ENCODE measurements at regions not wholly inside any gene's neighbourhood (a gene's known extent, or its start where the extent isn't known, plus 50 kb on each side); places are given as distances from the start of the nearest gene placed in this dataset.

DNA sequence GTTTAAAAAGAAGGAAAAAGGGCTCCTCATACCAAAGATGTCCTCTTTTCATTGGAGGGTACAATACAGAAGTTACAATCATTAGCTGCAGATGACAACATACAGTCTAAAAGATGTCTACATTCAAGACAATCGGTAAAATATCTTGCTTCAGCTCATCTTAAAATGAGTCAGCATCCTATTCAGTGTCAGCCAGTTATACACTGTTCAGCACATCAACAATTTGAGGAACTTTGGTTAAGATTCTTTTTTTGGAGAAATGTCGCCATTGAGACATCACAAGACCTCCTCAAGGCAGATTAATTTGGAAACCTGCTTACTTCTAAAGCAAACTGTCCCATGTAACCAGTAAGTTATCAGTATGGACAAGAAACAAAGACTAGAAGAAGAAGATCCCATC lies 100.7 kb upstream of the SLC38A4 start:
- Histone ChIP-seq H3K36me3 (ENCODE audit: control insufficient read depth in 2 of 2, extremely low read depth in 1 of 2, insufficient read depth in 2 of 2, low read length in 2 of 2) (no peaks in the 10 kb centered on the region), H3K9ac (ENCODE audit: control insufficient read depth, extremely low read depth, insufficient read depth, low read length) (no peak overlapping the region), H2AFZ (ENCODE audit: control insufficient read depth, low read length) (no peak overlapping the region), H3K27me3 (ENCODE audit: control insufficient read depth, extremely low read depth, insufficient read depth, low read length) (no peaks in the 10 kb centered on the region), H3K9me3 (ENCODE audit: control insufficient read depth, low read depth, low read length) (no peaks in the 10 kb centered on the region), H3K9me1 (ENCODE audit: control insufficient read depth, extremely low read depth, insufficient read depth, low read length) (no peaks in the 10 kb centered on the region), H3K4me3 (ENCODE audit: control insufficient read depth in 2 of 3, extremely low read depth in 1 of 3, insufficient read depth in 2 of 3, low read depth in 1 of 3, low read length in 3 of 3) (no peak overlapping the region), H3K4me1 (ENCODE audit: control insufficient read depth, extremely low read depth, insufficient read depth, low read length) (peaks cover 3% of the 10 kb centered on the region), H3K4me2 (ENCODE audit: control insufficient read depth, extremely low read depth, insufficient read depth, low read depth, low read length) (no peak overlapping the region), H3K27ac (ENCODE audit: control insufficient read depth, insufficient read depth, low read length) (no peak overlapping the region), H4K20me1 (ENCODE audit: control insufficient read depth, extremely low read depth, insufficient read depth, low read length) (no peaks in the 10 kb centered on the region), H3K79me2 (ENCODE audit: control insufficient read depth, insufficient read depth, low read length) (no peaks in the 10 kb centered on the region)
- DNase-seq (ENCODE audit: low read depth, low spot score) (no peak), FAIRE-seq (no peak)
- TF ChIP-seq, protein P1, sequence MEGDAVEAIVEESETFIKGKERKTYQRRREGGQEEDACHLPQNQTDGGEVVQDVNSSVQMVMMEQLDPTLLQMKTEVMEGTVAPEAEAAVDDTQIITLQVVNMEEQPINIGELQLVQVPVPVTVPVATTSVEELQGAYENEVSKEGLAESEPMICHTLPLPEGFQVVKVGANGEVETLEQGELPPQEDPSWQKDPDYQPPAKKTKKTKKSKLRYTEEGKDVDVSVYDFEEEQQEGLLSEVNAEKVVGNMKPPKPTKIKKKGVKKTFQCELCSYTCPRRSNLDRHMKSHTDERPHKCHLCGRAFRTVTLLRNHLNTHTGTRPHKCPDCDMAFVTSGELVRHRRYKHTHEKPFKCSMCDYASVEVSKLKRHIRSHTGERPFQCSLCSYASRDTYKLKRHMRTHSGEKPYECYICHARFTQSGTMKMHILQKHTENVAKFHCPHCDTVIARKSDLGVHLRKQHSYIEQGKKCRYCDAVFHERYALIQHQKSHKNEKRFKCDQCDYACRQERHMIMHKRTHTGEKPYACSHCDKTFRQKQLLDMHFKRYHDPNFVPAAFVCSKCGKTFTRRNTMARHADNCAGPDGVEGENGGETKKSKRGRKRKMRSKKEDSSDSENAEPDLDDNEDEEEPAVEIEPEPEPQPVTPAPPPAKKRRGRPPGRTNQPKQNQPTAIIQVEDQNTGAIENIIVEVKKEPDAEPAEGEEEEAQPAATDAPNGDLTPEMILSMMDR (optimal IDR thresholded peaks at IDR 0.05 in 1 of 3, IDR thresholded peaks at IDR 0.05 in 1 of 3, conservative IDR thresholded peaks at IDR 0.05 in 1 of 3; ENCODE audit: extremely low read depth in 1 of 3, insufficient read depth in 2 of 3, low read length in 3 of 3), result no peak
- no peak for TF ChIP-seq EZH2 (IDR thresholded peaks at IDR 0.05; ENCODE audit: low read length)
- dilution Hi-C loops (cut with MboI; ENCODE audit: extremely low pct_ligation_motif_present, low sequenced_read_pairs), result no loop called here

DNA sequence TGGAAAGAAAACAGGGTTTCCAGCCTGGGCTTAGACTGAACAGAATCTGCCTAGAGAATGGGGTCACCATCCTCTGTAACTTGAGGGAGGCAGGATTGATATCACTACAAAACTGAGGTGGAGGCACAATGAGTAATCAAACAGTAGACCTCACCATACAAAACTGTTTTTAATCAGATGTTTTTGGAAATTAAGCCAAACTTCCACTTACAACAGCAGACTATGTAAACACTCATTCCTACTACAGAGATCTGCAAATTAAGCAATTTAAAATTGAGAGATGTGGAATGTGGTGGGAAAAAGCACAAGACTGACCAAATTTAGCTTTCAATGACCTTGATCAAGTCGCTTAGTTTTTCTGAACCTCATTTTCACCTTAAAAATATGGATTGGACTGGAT lies 104.3 kb upstream of the SLC38A4 start:
- DNase-seq (ENCODE audit: low read depth, low spot score) (no peak), FAIRE-seq (no peak)
- no peaks in the 10 kb centered on the region for H3K79me2 ChIP-seq (ENCODE audit: control insufficient read depth, insufficient read depth, low read length)
- no peaks in the 10 kb centered on the region for H3K9me3 ChIP-seq (ENCODE audit: control insufficient read depth, low read depth, low read length)
- H3K4me3 ChIP-seq (ENCODE audit: control insufficient read depth in 2 of 3, extremely low read depth in 1 of 3, insufficient read depth in 2 of 3, low read depth in 1 of 3, low read length in 3 of 3), result no peak overlapping the region
- H3K9me1 ChIP-seq (ENCODE audit: control insufficient read depth, extremely low read depth, insufficient read depth, low read length), result no peaks in the 10 kb centered on the region
- no peak overlapping the region for H3K9ac ChIP-seq (ENCODE audit: control insufficient read depth, extremely low read depth, insufficient read depth, low read length)
- TF ChIP-seq, protein P1 (optimal IDR thresholded peaks at IDR 0.05 in 1 of 3, IDR thresholded peaks at IDR 0.05 in 1 of 3, conservative IDR thresholded peaks at IDR 0.05 in 1 of 3; ENCODE audit: extremely low read depth in 1 of 3, insufficient read depth in 2 of 3, low read length in 3 of 3), result no peak
- no peaks in the 10 kb centered on the region for H3K4me1 ChIP-seq (ENCODE audit: control insufficient read depth, extremely low read depth, insufficient read depth, low read length)
- dilution Hi-C loops (cut with MboI; ENCODE audit: extremely low pct_ligation_motif_present, low sequenced_read_pairs), result no loop called here
- no peak overlapping the region for H2AFZ ChIP-seq (ENCODE audit: control insufficient read depth, low read length)
- no peak overlapping the region for H3K4me2 ChIP-seq (ENCODE audit: control insufficient read depth, extremely low read depth, insufficient read depth, low read depth, low read length)
- H3K27ac ChIP-seq (ENCODE audit: control insufficient read depth, insufficient read depth, low read length), result no peak overlapping the region
- H4K20me1 ChIP-seq (ENCODE audit: control insufficient read depth, extremely low read depth, insufficient read depth, low read length), result no peaks in the 10 kb centered on the region
- no peaks in the 10 kb centered on the region for H3K27me3 ChIP-seq (ENCODE audit: control insufficient read depth, extremely low read depth, insufficient read depth, low read length)
- no peaks in the 10 kb centered on the region for H3K36me3 ChIP-seq (ENCODE audit: control insufficient read depth in 2 of 2, extremely low read depth in 1 of 2, insufficient read depth in 2 of 2, low read length in 2 of 2)
